ENCODE measurements at regions not wholly inside any gene's neighbourhood (a gene's known extent, or its start where the extent isn't known, plus 50 kb on each side); places are given as distances from the start of the nearest gene placed in this dataset.

- TF ChIP-seq CTCF (IDR thresholded peaks at IDR 0.05) = no peak
- no peak for TF ChIP-seq POLR2A (IDR thresholded peaks at IDR 0.05)
Measured at GRCh38 chr15:39508536-39508935, 72.3 kb upstream of the THBS1 start.
